HG03354 (cell line): ENCODE measurements at regions not wholly inside any gene's neighbourhood (a gene's known extent, or its start where the extent isn't known, plus 50 kb on each side); places are given as distances from the start of the nearest gene placed in this dataset.
"Not testable (repeated sequence)": the region's sequence is repeated elsewhere in the genome, so short reads cannot be mapped to it uniquely, and the experiment has no call there.

Experiments used
- ATAC-seq: cut with Tn5 transposase; IDR thresholded peaks from one replicate; pipeline ENCODE4 v1.9.1; 2021; ENCODE audit warnings: mild to moderate bottlenecking; ENCODE audit not compliant: unreplicated experiment, poor library complexity, severe bottlenecking

DNA sequence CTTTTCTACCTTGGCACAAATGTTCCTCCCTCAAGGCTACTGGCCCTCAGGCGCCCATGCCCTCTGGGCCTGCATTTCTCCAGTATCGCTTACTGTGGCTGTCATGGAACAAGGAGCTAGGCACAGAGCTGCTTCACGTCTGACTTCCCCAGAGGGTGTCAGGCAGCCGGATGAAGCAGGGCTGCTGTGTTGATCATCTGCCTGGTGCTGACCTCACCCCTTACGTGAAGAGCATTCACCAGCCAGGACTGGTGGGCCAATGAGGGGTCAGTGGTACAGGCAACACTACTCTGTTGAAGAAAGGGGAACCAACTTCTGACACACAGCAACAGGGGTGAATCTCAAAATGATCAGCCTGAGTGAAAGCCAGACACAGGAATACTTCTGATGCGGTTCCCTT is 215.5 kb upstream of the GALNT2 start:
- no peak for ATAC-seq

DNA sequence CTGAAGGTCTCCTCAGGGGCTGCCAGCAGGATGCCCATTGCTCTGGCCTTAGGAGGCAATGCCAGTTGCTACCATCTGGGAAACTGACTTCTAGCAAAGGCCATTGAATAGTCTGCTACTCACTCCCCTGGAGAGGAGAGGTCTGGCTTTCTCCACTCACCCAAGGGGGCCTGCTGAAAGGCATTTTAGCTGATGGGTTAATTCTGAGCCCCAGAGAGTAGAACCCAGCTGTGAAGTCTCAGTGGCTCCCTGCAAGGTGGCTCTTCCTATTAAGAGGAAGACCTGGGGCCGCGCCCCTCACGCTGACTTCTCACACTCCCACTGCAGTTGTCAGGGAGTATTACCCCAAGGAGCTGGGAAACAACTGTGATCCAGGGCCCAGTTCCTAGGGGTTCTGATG is 213.3 kb upstream of the GALNT2 start:
- no peak for ATAC-seq

DNA sequence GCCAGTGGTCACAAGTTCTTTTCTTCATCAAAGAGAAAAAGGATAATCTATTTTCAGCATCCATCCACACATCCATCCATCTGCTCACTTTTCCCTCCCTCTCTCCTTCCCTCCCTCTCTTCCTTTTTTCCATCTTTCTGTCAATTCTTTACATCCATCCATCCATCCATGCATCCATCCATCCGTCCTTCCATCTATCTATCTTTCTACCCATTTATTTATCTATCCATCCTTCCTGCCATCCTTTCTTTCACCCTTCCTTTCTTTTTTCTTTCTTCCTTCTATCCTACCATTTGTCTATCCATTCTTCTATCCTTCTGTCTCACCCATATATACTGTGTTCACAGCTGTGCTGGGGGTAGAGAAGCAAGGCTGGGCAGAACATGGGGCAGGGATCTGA is 212.4 kb upstream of the GALNT2 start:
- ATAC-seq = no peak

- ATAC-seq = peak; percentile 97
These were observed 210.9 kb upstream of the GALNT2 start for GRCh38 chr1:229856009-229856650.

- no peak for ATAC-seq
These were observed 209.5 kb upstream of the GALNT2 start for GRCh38 chr1:229857585-229857984.

GRCh38 chr1:229859026-229859425 is 208.0 kb upstream of the GALNT2 start:
- no peak for ATAC-seq

GRCh38 chr1:229860926-229861325 is 206.1 kb upstream of the GALNT2 start:
- ATAC-seq = no peak

- ATAC-seq = no peak
These were observed 204.8 kb upstream of the GALNT2 start for GRCh38 chr1:229862017-229862774.

DNA sequence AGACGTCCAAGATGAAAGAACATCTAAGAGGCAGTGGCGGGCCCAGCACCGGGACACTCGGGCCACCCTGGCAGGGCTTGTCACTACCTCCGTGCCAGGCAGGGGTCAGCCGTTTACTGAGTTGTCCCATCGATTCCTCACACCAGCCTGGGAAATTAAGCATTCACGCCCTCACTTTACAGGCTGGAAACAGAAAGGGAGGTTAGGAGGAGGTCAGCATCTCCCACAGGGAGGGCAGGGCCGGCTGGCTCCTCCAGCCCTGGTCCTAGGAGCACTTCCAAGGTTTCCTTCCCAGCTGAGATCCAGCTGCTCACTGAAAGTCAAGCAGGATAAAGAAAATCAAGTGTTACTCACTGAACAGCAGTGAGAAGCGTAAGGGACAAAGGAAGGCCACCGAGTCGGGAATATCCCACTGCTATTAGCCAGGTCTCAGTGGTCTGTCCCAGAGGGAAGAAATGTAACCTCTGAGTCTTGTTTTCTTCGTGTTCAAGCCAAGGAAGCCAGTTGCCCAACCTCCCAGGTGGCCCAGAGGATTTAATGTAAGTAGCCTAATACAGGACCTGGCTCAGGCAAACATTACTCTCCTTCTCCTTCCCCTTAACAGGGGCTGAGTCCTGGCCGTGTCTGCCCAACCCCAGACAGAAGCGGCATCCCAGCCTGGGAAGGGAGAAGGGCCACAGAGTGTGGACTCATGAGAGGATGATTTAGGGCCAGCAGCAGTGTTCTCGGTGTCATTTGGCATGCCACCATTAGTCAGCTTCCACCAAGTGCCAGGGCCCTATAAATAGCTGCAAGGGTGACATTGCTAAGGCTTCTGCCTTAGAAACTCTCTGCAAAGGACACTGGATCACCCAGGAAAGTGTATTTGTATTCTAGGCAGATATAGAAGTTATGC is 203.1 kb upstream of the GALNT2 start:
- ATAC-seq = no peak

DNA sequence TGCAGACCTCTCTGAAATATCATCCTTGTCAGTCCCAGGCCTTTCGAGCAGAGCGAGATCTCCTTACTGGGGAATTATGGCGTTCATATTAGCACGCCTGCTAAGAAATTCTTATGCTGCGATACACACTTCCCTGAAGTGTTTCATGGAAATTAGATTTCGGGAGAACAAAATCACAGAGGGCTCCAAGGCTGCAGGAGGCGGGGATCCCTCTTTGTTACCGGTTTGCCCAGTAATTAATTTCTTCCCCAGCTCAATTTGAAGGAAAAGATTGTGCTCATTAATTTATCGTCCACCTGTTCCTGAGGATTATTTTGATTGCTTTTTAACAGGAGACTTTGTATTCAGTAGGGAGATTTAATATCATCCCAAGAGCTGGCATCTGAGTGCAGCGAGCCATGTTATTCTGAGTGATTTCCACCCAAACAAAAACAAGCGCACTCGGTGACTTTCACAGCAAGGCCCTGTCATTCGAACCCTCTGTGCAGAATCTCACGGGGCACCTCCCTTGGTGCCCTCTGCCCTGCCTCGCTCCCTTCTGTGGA is 202.3 kb upstream of the GALNT2 start:
- no peak for ATAC-seq

GRCh38 chr1:229865321-229865720 is 201.7 kb upstream of the GALNT2 start:
- not testable (repeated sequence) for ATAC-seq

DNA sequence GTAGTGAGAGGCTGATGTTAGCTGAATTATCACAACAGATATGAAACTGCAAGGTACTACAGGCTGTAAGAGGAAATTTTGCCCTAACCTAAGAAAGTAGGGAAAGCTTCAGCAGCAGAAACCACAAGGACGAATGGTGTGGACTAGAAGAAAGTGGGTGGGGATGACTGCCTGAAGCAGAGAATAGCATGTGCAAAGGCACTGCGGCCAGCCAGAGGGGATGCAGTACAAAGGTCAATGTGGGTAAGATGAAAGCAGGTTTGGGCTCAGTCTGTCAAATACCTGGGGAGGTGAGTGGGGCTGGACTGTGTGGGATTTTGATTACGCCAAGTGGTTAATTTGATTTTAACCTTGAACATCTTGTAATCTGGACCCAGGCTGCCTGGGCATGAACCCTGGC is 199.3 kb upstream of the GALNT2 start:
- no peak for ATAC-seq

GRCh38 chr1:229869240-229869639 is 197.8 kb upstream of the GALNT2 start:
- ATAC-seq = no peak

DNA sequence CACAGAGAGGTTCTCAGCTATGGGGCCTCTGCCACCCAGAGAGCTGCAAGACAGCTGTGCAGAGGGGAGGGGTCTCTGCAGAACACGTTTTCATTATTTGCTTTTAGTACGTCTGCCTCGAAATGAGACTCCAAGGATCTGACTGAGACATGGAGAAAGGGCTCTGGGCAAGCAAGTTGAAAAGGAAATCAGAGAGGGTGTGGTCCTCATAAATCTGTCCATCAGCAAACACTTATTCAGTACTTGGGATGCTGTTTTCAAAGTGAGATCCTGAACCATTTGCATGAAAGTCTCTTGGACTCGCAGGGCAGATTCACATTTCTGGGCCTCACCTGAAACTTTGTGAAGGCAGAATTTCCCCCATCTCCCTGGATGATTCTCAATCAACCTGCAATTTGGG is 197.4 kb upstream of the GALNT2 start:
- no peak for ATAC-seq

GRCh38 chr1:229870381-229870780 is 196.7 kb upstream of the GALNT2 start:
- ATAC-seq = no peak

DNA sequence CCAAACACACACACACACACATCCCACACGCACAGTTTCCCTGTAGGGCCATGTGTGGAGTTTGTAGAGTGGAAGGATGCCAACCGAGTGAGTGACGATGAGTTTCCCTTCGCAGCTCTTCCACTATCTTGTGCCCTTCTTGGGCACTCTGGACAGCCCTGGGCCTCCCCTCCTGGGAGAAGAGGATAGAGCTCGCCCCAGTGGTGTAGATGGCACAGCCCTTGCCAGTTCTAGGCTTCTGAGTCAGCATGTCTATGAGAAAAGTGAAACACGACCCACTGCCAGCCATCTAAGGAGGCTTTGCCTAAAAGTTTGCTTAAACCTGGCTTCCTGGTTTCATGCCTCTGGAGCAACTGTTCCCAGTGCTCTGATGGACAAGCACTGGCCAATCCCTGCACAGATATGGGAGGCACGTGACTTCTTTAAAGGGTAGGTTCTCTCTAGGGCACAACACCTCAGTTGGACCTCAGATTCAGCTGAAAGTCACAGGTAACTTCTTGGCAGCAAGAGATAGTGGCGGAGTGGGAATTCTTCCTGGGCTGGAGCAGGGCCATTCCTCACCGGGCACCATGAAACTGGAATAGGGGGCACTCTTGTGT is 195.9 kb upstream of the GALNT2 start:
- no peak for ATAC-seq

DNA sequence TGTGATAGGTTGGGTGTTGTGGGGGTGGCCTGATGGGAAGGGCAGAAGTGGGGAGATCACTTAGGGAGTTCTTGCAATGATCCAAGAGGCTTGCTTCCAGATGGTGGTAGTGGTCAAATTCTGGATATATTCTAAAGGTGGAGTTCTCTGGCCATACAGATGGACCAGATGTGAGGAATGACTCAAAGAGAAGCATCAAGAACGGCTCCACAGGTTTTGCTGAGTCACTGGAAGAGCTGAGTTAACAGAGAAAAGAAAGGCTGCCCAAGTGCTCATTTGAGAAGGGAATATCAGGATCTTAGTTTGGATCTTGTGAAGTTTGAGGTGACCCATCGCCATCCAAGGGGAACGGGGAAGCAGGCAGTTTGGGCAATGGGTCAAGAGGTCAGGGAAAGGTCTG is 192.9 kb upstream of the GALNT2 start:
- ATAC-seq = no peak

- ATAC-seq = no peak
These were observed 192.4 kb upstream of the GALNT2 start for GRCh38 chr1:229874609-229875008.

DNA sequence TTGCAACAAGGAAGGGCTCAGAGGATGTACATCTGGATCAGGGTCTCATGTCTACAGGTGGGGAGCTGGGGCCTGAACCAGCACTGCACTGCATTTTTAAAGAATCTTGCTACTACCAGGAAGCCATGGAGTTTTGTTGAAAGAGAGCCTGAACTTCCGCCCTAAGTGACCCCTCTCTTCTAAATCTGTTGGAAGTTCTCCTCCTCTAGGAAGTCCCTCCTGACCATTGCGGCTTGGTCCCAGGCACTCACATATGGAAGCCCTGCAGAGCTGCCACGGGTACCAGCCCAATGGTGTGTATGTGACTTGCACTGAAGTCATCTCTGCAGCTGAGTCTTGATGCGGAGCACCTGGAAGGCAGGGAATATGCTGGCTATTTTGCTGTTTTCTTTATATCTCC is 192.0 kb upstream of the GALNT2 start:
- ATAC-seq = no peak

GRCh38 chr1:229879746-229880145 is 187.3 kb upstream of the GALNT2 start:
- no peak for ATAC-seq
